K562 (cell line): ENCODE measurements at regions not wholly inside any gene's neighbourhood (a gene's known extent, or its start where the extent isn't known, plus 50 kb on each side); places are given as distances from the start of the nearest gene placed in this dataset.

Experiments used
- ARID4B ChIP-seq: sonication (generic); formaldehyde crosslinking; IDR thresholded peaks from 2 replicates; pipeline ENCODE4 v1.8.0; 2022; ENCODE audit warnings: mild to moderate bottlenecking, missing genetic modification reagents
- BCOR ChIP-seq: fragments of 450-650 bp; IDR thresholded peaks from 2 replicates; pipeline ENCODE4 v1.6.1; 2016
- BRD9 ChIP-seq: fragments of 450-650 bp; IDR thresholded peaks from 2 replicates; pipeline ENCODE4 v1.6.1; 2018; ENCODE audit warnings: low read depth; ENCODE audit not compliant: partially characterized antibody
- CBX1 ChIP-seq: sonication (generic); IDR thresholded peaks from 2 replicates; pipeline ENCODE4 v1.6.1; 2016; ENCODE audit warnings: antibody characterized with exemption, low read depth, mild to moderate bottlenecking
- CBX5 ChIP-seq: IDR thresholded peaks from 2 replicates; pipeline ENCODE4 v1.6.1; 2014; ENCODE audit warnings: low read depth, borderline replicate concordance
- CTCF ChIP-seq, 3 experiments: IDR thresholded peaks in 2 of 3; conservative IDR thresholded peaks in 1 of 3; 2 replicates each; pipeline ENCODE4 v1.5.1; 2011 to 2012; ENCODE audit warnings: low read length in 3 of 3, mild to moderate bottlenecking in 3 of 3, control low read depth in 2 of 3, improper control_type of control experiment in 1 of 3, inconsistent platforms in 1 of 3, low read depth in 1 of 3, mixed read lengths in 1 of 3, moderate library complexity in 1 of 3; ENCODE audit not compliant: insufficient read depth in 2 of 3
- ELK3 ChIP-seq: fragments of 450-650 bp; formaldehyde crosslinking; IDR thresholded peaks from 2 replicates; pipeline ENCODE4 v1.4.0; 2020; ENCODE audit warnings: mild to moderate bottlenecking
- KDM4B ChIP-seq, 2 experiments: fragments of 450-650 bp in 1 of 2; sonication (generic) in 1 of 2; IDR thresholded peaks; 2 replicates each; pipeline ENCODE4 v1.6.1; 2016 to 2017; ENCODE audit warnings: borderline replicate concordance in 2 of 2, antibody characterized with exemption in 1 of 2, low read depth in 1 of 2, mild to moderate bottlenecking in 1 of 2
- MEIS2 ChIP-seq: fragments of 450-650 bp; IDR thresholded peaks from 2 replicates; pipeline ENCODE4 v1.6.1; 2014; ENCODE audit warnings: mild to moderate bottlenecking; ENCODE audit not compliant: partially characterized antibody
- MXD1 ChIP-seq: fragments of 250-450 bp; sonication (Bioruptor Pico); IDR thresholded peaks from 2 replicates; pipeline ENCODE4 v1.8.0; 2021; ENCODE audit warnings: borderline replicate concordance, mild to moderate bottlenecking, moderate library complexity; ENCODE audit not compliant: poor library complexity, severe bottlenecking
- PHB2 ChIP-seq: fragments of 450-650 bp; IDR thresholded peaks from 2 replicates; pipeline ENCODE4 v1.6.1; 2017; ENCODE audit warnings: low read depth
- RBM14 ChIP-seq: fragments of 200-400 bp; formaldehyde crosslinking; IDR thresholded peaks from 2 replicates; pipeline ENCODE4 v1.6.1; 2018; ENCODE audit warnings: low read depth, mild to moderate bottlenecking, low read length, moderate library complexity, borderline replicate concordance; ENCODE audit not compliant: insufficient read depth
- RBM22 ChIP-seq: fragments of 200-400 bp; formaldehyde crosslinking; IDR thresholded peaks from 2 replicates; pipeline ENCODE4 v1.6.1; 2018; ENCODE audit warnings: low read length, low read depth; ENCODE audit not compliant: poor library complexity, severe bottlenecking
- SETDB1 ChIP-seq: IDR thresholded peaks from one replicate; pipeline ENCODE4 v1.6.1; 2012; ENCODE audit warnings: low read length, control low read depth, inconsistent platforms
- SMARCB1 ChIP-seq: IDR thresholded peaks from 2 replicates; pipeline ENCODE4 v1.6.1; 2011; ENCODE audit warnings: improper control_type of control experiment, low read depth; ENCODE audit not compliant: insufficient read length
- STAG1 ChIP-seq: sonication (generic); formaldehyde crosslinking; IDR thresholded peaks from 2 replicates; pipeline ENCODE4 v1.5.0; 2020; ENCODE audit warnings: missing genetic modification reagents, borderline replicate concordance
- TEAD1 ChIP-seq, 2 experiments: fragments of 450-650 bp in 1 of 2; sonication (generic) in 1 of 2; formaldehyde crosslinking; IDR thresholded peaks; 2 replicates each; pipeline versions ENCODE4 v1.4.0 to v1.8.0; 2020 to 2022; ENCODE audit warnings: mild to moderate bottlenecking in 2 of 2, missing genetic modification reagents in 1 of 2
- ZFP1 ChIP-seq: fragments of 450-650 bp; formaldehyde crosslinking; IDR thresholded peaks from 2 replicates; pipeline ENCODE4 v1.4.0; 2020; ENCODE audit warnings: mild to moderate bottlenecking, mixed read lengths
- ZNF280B ChIP-seq: fragments of 250-450 bp; sonication (Bioruptor Pico); IDR thresholded peaks from 2 replicates; pipeline ENCODE4 v1.5.1; 2021; ENCODE audit warnings: mild to moderate bottlenecking

GRCh38 chr7:104963991-104964385 is 50.0 kb upstream of the KMT2E start (continued):
- TF ChIP-seq ELK3 (CRISPR knock-in tag) (no peak), RBM14 (no peak), TEAD1 (CRISPR knock-in tag; IDR thresholded peaks at IDR 0.05) (peak in 1 of 2 experiments; percentile 89; a peak in 2 of 4 replicates), MXD1 (CRISPR knock-in tag) (peak; percentile 58), STAG1 (no peak), BRD9 (no peak), CTCF (IDR thresholded peaks at IDR 0.05 in 2 of 3, conservative IDR thresholded peaks at IDR 0.05 in 1 of 3; ENCODE audit: insufficient read depth in 2 of 3, low read depth in 1 of 3, low read length in 3 of 3) (no peak), ARID4B (CRISPR knock-in tag) (no peak), MEIS2 (no peak), CBX5 (no peak), BCOR (no peak), CBX1 (no peak), SETDB1 (no peak), SMARCB1 (no peak), PHB2 (no peak), ZNF280B (CRISPR knock-in tag) (no peak), RBM22 (no peak), ZFP1 (CRISPR knock-in tag) (no peak), KDM4B (IDR thresholded peaks at IDR 0.05; ENCODE audit: borderline replicate concordance in 2 of 2, low read depth in 1 of 2) (no peak)
